ENCODE measurements at regions not wholly inside any gene's neighbourhood (a gene's known extent, or its start where the extent isn't known, plus 50 kb on each side); places are given as distances from the start of the nearest gene placed in this dataset.

DNA sequence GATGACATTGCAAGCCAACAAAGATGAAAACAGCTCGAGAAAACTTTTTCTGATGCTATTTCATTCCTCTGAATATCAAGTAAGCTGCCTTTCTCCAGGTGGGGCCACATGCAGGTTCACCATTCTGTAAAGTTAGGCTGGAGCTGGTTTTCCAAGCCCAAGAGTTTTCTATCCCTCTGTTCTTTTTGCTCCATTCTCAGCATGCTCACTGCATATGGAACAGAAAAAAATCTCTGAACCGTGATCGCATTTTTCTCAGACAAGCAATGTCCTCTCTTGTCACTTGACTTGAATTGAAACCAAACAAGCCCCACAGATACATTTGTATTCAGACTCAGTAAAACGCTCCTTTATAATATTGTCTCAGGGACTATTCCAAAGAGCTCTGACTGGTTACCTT is 451.6 kb downstream of the FRK start:
- TF ChIP-seq, protein P1, sequence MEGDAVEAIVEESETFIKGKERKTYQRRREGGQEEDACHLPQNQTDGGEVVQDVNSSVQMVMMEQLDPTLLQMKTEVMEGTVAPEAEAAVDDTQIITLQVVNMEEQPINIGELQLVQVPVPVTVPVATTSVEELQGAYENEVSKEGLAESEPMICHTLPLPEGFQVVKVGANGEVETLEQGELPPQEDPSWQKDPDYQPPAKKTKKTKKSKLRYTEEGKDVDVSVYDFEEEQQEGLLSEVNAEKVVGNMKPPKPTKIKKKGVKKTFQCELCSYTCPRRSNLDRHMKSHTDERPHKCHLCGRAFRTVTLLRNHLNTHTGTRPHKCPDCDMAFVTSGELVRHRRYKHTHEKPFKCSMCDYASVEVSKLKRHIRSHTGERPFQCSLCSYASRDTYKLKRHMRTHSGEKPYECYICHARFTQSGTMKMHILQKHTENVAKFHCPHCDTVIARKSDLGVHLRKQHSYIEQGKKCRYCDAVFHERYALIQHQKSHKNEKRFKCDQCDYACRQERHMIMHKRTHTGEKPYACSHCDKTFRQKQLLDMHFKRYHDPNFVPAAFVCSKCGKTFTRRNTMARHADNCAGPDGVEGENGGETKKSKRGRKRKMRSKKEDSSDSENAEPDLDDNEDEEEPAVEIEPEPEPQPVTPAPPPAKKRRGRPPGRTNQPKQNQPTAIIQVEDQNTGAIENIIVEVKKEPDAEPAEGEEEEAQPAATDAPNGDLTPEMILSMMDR (IDR thresholded peaks at IDR 0.05; ENCODE audit: low read length), result no peak
- no peak for TF ChIP-seq EZH2 (IDR thresholded peaks at IDR 0.05; ENCODE audit: borderline replicate concordance, low read length)
- H3K9me2 ChIP-seq (ENCODE audit: low read depth, low read length), result no peaks in the 10 kb centered on the region
- H3K4me3 ChIP-seq (ENCODE audit: low read depth, low read length, poor library complexity, severe bottlenecking), result no peak overlapping the region
- H3K9ac ChIP-seq (ENCODE audit: low read length), result no peak overlapping the region
- no peaks in the 10 kb centered on the region for H3K27me3 ChIP-seq (ENCODE audit: insufficient read depth, low read length)
- H3F3A ChIP-seq (ENCODE audit: insufficient read depth, low read length), result no peaks in the 10 kb centered on the region
- H4K20me1 ChIP-seq (ENCODE audit: insufficient read depth, low read length), result no peaks in the 10 kb centered on the region
- H3K36me3 ChIP-seq (ENCODE audit: insufficient read depth, low read length), result no peaks in the 10 kb centered on the region
- no peaks in the 10 kb centered on the region for H3K9me3 ChIP-seq (ENCODE audit: low read length)
- H3K4me1 ChIP-seq (ENCODE audit: insufficient read depth, low read length, severe bottlenecking), result no peaks in the 10 kb centered on the region
- no peak overlapping the region for H3K4me2 ChIP-seq (ENCODE audit: low read length)
- no peak overlapping the region for H2AFZ ChIP-seq (ENCODE audit: low read length)
- no peak overlapping the region for H3K27ac ChIP-seq (ENCODE audit: low read depth, low read length, poor library complexity, severe bottlenecking)
- no peaks in the 10 kb centered on the region for H3K79me2 ChIP-seq (ENCODE audit: insufficient read depth, low read length)

- no peak overlapping the region for H3K9ac ChIP-seq (ENCODE audit: low read length)
- no peaks in the 10 kb centered on the region for H3K27me3 ChIP-seq (ENCODE audit: insufficient read depth, low read length)
- H3K4me2 ChIP-seq (ENCODE audit: low read length), result no peak overlapping the region
- no peaks in the 10 kb centered on the region for H3K9me3 ChIP-seq (ENCODE audit: low read length)
- no peak for TF ChIP-seq EZH2 (IDR thresholded peaks at IDR 0.05; ENCODE audit: borderline replicate concordance, low read length)
- no peak overlapping the region for H2AFZ ChIP-seq (ENCODE audit: low read length)
- H3K9me2 ChIP-seq (ENCODE audit: low read depth, low read length), result no peaks in the 10 kb centered on the region
- H4K20me1 ChIP-seq (ENCODE audit: insufficient read depth, low read length), result no peaks in the 10 kb centered on the region
- no peak overlapping the region for H3K4me3 ChIP-seq (ENCODE audit: low read depth, low read length, poor library complexity, severe bottlenecking)
- H3F3A ChIP-seq (ENCODE audit: insufficient read depth, low read length), result no peaks in the 10 kb centered on the region
- no peak overlapping the region for H3K27ac ChIP-seq (ENCODE audit: low read depth, low read length, poor library complexity, severe bottlenecking)
- no peaks in the 10 kb centered on the region for H3K36me3 ChIP-seq (ENCODE audit: insufficient read depth, low read length)
- H3K79me2 ChIP-seq (ENCODE audit: insufficient read depth, low read length), result no peaks in the 10 kb centered on the region
- H3K4me1 ChIP-seq (ENCODE audit: insufficient read depth, low read length, severe bottlenecking), result no peaks in the 10 kb centered on the region
Observed at GRCh38 chr6:115602466-115602865, 458.2 kb downstream of the FRK start.

GRCh38 chr6:115601509-115601908 is 459.2 kb downstream of the FRK start:
- Histone ChIP-seq H3K79me2 (ENCODE audit: insufficient read depth, low read length) (no peaks in the 10 kb centered on the region), H3F3A (ENCODE audit: insufficient read depth, low read length) (no peaks in the 10 kb centered on the region), H3K36me3 (ENCODE audit: insufficient read depth, low read length) (no peaks in the 10 kb centered on the region), H3K9me3 (ENCODE audit: low read length) (no peaks in the 10 kb centered on the region), H3K4me2 (ENCODE audit: low read length) (no peak overlapping the region), H4K20me1 (ENCODE audit: insufficient read depth, low read length) (no peaks in the 10 kb centered on the region), H3K27ac (ENCODE audit: low read depth, low read length, poor library complexity, severe bottlenecking) (no peak overlapping the region), H3K9me2 (ENCODE audit: low read depth, low read length) (no peaks in the 10 kb centered on the region; the same call in 1 of the 2 replicates), H3K27me3 (ENCODE audit: insufficient read depth, low read length) (no peaks in the 10 kb centered on the region), H3K4me1 (ENCODE audit: insufficient read depth, low read length, severe bottlenecking) (no peaks in the 10 kb centered on the region), H2AFZ (ENCODE audit: low read length) (no peak overlapping the region), H3K4me3 (ENCODE audit: low read depth, low read length, poor library complexity, severe bottlenecking) (no peak overlapping the region), H3K9ac (ENCODE audit: low read length) (no peak overlapping the region)
- no peak for TF ChIP-seq EZH2 (IDR thresholded peaks at IDR 0.05; ENCODE audit: borderline replicate concordance, low read length)
- TF ChIP-seq, protein P1 (IDR thresholded peaks at IDR 0.05; ENCODE audit: low read length), result no peak

DNA sequence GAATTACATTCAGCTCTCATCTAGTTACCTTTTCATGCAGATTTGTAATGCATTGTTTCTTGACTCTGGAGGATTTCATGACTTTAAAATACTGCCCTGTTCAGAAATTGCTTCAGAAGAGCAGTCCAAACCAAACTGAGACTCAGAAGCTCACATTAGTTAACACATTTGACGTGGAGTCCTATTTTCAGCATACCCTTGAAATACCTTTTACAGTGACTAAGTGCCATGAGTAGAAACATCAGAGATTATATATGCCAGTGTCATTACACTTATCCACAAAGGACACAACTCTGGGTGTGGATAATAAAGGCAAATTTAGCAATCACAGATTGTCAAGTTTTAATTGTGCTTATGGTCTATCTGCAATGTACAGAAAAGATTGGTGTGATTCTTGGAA is 459.6 kb downstream of the FRK start:
- Histone ChIP-seq H3F3A (ENCODE audit: insufficient read depth, low read length) (no peaks in the 10 kb centered on the region), H3K9me3 (ENCODE audit: low read length) (no peaks in the 10 kb centered on the region), H2AFZ (ENCODE audit: low read length) (no peak overlapping the region), H3K27ac (ENCODE audit: low read depth, low read length, poor library complexity, severe bottlenecking) (no peak overlapping the region), H3K27me3 (ENCODE audit: insufficient read depth, low read length) (no peaks in the 10 kb centered on the region), H3K4me1 (ENCODE audit: insufficient read depth, low read length, severe bottlenecking) (no peaks in the 10 kb centered on the region), H3K4me3 (ENCODE audit: low read depth, low read length, poor library complexity, severe bottlenecking) (no peak overlapping the region), H3K36me3 (ENCODE audit: insufficient read depth, low read length) (no peaks in the 10 kb centered on the region), H3K4me2 (ENCODE audit: low read length) (no peak overlapping the region), H4K20me1 (ENCODE audit: insufficient read depth, low read length) (no peaks in the 10 kb centered on the region), H3K79me2 (ENCODE audit: insufficient read depth, low read length) (no peaks in the 10 kb centered on the region), H3K9ac (ENCODE audit: low read length) (no peak overlapping the region), H3K9me2 (ENCODE audit: low read depth, low read length) (no peaks in the 10 kb centered on the region; the same call in 1 of the 2 replicates)
- no peak for TF ChIP-seq EZH2 (IDR thresholded peaks at IDR 0.05; ENCODE audit: borderline replicate concordance, low read length)
- TF ChIP-seq, protein P1 (IDR thresholded peaks at IDR 0.05; ENCODE audit: low read length), result no peak

Data from OCI-LY1 (cell line).